IPS-NIHi7 (cell line): ENCODE measurements at regions not wholly inside any gene's neighbourhood (a gene's known extent, or its start where the extent isn't known, plus 50 kb on each side); places are given as distances from the start of the nearest gene placed in this dataset.
"Not testable (repeated sequence)": the region's sequence is repeated elsewhere in the genome, so short reads cannot be mapped to it uniquely, and the experiment has no call there.

ENCODE experiments used
- DNase-seq: peaks from one replicate; pipeline ENCODE4 v3.0.0; 2012; ENCODE audit warnings: mixed read lengths; ENCODE audit errors: extremely low spot score

DNA sequence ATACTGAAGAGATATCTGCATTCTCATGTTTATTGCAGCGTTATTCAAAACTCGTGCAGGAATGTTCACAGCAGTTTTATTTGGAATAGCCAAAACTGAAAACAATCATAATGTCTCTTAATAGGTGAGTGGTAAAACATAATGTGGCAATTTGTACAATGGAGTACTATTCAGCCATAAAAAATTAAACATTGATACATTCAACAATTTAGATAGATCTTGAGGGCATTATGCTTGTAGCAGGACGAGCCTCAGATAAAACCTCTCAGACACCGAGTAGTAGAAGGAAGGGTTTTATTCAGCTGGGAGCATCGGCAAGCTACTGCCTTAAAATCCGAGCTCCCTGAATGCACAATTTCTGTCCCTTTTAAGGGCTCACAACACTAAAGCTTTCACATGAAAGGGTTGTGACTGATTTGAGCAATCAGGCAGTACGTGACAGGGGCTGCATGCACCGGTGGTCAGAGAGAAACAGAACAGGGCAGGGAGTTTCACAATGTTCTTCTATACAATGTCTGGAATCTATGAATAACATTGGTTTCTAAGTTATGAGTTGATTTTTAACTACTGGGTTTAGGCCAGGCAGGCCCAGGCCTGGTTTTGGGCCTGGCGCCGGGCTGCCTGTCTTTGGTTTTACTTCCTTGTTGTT is 195.3 kb upstream of the PRSS16 start:
- DNase-seq = not testable (repeated sequence)

DNA sequence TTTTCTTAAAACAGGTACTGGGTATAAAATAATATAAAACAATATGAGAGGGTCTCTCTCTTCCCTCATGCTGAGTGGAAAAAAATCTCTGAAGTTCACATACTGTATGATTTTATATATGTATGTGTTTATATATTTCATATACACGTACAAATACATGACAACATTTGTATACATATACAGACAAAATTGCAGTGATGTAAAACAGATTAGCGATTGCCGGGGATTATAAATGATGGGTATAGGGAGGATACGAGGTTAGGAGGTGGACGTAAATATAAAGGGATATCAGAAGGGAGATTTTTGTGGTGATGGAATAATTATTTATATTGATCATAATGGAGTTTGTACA is 194.8 kb upstream of the PRSS16 start:
- DNase-seq = no peak

DNA sequence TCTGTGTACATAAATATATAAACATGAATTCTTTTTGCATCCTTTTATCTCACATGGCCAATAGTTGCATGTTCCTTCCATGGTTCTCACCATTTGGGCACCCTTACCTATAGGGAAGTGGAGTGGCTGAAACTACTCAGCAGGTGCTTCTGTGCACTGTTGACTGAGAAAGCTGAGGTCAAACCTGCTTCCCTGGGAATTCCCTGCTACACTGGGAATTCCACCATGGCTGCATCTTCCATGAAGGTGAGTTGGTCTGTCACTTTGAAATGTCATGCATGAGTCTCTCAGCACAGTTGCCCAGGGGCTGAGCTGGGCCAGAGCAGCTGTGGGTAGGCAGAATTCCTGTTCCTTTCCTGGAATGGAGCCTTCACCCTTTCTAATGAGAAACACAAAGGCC is 193.8 kb upstream of the PRSS16 start:
- DNase-seq = no peak

DNA sequence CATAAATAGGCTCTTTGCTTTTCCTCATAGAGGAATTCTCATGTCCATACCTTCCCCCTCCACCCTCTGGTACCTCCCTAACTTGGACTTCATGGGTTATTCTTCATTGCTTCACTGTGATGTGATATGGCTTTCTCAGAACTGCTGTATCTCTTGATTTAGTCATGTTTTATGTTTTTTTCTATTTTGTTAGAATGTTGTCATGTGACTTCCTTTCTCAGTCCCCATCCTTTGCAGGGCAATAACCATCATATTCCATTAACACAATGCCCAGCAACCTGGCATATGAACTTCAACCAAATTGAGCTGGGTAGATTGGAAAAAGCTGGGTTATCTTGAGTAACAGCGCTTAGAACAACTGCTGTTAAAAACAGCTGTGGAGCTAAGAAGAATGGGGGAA is 190.9 kb upstream of the PRSS16 start:
- no peak for DNase-seq

DNA sequence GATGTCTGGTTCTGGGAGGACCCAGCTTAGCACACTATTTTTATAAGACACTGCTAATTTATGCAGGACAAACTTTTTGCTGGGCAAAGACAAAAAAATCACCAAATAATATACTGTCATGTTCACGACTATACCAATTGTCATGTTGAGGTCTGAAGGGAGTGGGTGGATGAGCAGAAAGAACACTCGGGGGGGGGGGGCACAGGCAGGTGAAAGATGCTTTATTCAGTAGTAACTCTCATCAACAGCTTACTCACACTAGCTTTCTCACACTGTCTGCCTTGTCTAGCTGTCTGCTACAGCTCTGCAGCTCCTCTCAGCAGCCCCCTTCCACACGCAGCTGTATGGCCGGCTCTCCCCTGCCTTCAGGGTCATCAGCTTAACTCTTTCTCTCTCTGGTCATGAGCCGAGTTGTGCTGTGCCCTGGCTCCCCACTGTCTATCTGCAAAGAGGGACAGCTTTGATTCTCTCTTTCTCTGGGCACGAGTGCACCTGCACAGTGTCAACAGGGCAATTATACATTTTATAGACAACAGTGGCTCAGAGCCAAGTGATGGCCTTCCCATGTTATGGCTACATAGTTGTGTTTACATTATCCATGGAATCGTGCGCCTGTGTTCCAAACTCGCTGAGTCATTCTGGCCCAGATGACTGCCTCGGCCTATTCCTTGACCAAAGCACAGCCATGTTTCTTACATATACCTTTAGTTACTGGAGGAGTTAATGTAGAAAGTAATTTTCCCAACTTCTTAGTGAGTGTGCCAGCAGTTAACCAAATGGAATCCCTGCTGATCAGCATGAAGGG is 187.7 kb upstream of the PRSS16 start:
- DNase-seq = no peak

DNA sequence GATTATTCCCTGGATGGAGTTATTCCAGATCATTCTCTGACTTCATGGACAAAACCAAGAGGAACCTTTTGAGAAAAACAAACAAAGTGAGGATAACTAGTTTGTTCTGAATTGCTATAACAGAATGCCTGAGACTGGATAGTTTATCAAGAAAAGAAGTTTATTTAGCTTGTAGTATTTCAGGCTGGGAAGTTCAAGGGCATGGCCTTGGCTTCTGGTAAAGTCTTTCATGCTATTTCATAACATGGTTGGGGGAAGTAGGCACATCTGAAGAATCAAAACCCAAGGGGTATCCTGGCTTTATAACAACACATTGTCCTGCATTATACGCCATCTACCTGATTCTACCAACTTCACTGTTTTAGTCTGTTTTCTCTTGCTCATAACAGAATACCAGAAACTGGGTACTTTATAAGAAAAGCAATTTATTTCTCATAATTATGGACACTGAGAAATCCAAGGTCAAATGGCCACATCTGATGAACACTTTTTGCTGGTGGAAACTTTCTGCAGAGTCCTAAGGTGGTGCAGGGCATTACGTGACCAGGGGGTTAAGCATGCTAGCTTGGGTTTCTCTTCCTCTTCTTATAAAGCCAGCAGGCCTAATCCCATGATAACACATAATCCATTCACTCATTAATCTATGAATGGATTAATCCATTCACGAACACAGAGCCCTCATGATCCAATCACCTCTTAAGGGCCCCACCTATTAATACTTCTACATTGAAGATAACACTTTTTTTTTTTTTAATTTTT is 186.1 kb upstream of the PRSS16 start:
- no peak for DNase-seq

DNA sequence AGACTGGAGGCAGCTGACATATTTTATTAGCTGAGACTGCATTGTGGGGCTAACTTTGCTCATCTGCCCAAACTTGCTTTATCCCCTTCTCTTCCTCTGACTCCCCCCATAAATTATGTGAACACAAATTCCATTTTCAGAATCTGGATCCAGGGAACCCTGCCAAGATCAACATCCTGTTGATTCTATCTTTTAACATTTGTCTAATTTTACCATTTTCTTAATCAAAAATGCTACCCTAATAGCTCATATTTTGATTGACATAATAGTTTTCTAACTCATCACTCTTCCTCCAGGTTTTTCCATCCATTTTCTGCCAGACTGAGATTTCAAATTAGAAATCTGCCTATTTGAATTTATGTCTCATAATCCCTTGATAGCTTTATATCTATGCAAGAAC is 184.7 kb upstream of the PRSS16 start:
- DNase-seq = no peak

DNA sequence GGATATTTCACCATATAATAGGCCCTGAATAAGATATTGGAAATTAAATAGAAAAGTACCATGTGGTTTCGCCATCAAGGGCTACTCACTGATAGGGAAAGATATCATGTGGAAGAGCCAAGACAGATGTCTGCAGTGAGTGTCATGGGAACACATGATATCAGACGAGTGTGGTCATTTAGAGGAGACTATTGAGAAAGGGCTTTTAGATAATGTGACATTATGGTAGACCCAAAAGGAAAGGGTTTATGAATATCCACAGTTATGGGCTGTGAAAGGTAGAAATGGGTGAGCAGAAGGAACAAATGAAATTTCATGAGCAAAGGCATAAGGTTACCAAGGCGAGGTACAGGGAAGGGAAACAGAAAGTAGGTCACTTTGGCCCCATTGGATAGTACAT is 182.3 kb upstream of the PRSS16 start:
- DNase-seq = no peak

DNA sequence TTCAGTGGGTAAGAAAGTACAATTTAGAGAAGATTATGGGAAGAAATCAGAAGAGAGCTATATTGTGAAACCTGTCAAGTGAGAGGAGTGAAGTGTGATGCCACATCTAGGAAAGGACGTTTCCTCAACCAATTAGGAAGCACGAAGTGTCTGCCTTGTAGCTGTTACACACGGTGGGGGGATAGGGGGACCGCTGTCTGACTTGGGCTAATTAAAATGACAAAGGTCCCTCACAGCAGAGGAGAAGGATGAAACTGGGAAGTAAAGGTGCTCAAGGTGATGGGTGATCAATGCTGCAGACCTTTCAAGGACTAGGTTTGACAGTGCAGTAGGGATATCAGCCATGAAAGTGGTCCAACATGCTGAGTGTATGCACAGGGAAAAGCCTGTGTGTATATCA is 181.1 kb upstream of the PRSS16 start:
- DNase-seq = peak; percentile 42

DNA sequence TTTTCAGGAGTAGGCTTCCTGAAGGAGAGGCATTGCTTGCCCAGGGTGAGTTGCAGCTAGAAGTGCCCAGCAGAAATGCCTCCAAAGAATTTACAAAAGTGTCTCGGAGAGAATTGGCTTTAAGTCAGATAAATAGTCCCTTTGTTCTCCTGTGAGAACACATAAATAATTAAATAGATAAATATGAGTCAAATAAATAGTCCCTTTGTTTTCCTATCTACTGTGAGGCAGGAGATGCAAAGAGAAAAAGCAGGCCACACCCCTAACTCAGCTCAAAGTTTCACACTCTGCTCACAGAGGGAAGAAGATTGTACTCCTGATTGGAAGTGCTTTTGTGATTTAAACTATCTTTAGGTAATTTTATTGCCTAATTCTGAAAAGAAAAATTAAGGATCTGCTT is 180.7 kb upstream of the PRSS16 start:
- no peak for DNase-seq

DNA sequence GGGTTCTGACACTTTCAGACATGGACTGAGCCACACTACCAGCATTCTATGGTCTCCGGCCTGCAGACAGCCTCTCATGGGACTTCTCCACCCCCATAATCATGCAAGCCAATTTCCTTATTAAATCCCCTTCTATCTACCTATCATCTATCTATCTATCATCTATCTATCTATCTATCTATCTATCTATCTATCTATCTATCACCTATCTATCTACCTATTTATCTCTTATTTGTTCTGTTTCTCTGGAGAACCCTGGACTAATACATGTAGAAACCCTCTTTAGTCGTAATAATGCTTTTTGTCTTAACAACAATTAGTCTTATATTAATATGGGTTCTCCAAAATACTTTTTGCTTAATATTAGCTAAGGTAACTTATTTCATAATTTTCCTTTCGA is 174.1 kb upstream of the PRSS16 start:
- DNase-seq = no peak

DNA sequence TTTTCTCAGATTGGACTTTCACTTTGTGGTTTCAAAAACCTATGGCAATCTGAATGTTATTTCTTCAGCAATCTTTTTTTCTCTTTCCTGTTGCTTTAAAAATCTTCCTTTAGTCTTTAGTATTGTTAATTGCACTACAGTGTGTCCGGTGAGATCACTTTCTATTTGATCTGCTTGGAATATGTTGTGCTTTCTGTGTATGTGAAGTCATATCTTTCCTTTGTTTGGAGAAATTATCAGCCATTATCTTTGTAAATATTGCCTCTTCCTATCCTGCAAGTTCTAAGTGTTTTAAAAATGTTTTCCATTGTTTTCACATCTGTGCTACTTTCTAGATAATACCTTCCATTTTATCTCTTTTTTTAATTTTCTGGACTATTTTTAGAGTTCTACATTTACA is 171.4 kb upstream of the PRSS16 start:
- no peak for DNase-seq

DNA sequence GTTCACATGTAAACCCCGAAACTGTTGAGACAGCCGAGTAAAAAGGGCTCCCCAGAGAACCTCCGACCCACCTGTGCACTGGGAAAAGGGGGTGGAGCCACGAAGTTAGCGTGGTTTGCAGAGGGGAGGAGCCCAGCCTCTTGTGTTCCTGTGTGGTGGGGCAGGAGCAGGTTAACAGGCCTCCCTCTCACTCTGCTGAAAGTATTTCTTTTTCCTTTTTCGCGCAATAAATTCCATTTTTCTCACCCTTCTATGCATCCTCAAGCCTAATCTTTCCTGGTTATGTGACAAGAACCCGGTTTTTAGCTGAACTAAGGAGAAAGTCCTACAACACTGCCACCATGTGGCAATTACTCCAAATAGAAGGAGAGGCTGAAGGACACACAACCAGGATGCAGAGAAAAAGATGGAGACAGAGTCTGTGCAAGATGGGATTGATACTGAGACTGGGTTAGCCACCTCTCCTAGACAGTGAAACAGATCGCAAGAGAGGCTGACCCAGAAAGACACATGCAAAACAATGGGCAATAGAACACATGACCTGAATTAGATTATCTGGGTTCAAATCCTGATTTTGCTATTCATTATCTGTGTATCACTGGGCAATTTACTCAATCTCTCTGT is 168.7 kb upstream of the PRSS16 start:
- DNase-seq = peak; percentile 61

DNA sequence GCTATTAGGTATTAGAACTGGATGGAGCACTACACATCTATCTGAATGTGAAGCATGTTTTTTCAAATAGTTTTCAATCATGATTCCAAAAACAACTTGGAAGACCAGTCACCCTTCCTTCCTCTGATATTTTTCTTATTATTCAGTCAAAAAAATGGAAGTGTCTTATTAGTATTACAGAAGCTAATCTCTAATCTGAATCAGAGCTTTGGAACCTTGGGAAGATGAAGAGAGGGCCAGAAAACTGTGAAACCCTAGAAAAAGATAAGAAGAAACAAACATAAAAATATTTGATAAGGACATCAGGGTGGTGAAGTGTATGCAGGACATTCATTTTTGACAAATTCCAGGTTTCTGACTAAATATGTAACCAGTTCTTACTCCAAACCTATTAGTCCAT is 166.3 kb upstream of the PRSS16 start:
- DNase-seq = no peak

DNA sequence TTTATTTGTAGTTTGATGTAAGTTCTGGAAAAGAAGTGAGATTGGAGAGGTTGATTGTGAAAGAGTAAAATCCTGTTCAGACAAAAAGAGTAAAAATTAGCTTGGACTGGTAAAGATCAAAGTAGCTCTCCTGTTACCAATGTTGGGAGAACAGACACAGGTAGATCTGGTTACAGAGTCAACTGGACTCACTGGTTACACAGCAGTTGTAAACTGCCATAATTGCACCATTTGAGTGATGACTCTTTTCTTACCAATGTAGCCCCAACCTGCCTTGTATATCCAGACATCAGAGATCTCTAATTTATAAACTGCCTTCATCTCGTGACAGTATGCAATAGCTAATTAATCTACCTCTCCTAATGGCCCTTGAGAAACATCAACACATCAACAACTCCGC is 165.6 kb upstream of the PRSS16 start:
- DNase-seq = no peak

DNA sequence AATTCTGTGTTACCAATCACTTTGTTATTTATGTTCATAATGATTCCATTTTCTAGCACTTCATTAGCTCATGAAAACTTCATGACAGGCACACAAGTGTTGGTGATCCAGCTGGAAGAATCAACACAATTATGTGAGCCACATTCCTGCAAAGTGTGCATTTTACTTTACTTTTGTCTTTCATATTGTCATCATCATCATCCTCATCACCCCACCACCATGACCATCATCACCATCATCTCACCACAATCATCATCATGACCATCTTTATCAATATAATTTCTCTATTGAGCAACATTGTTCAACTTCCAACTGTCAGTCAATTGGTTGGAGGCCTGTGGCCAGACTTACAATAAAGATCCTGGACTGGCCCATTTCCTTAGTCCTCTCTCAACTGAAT is 159.4 kb upstream of the PRSS16 start:
- no peak for DNase-seq

DNA sequence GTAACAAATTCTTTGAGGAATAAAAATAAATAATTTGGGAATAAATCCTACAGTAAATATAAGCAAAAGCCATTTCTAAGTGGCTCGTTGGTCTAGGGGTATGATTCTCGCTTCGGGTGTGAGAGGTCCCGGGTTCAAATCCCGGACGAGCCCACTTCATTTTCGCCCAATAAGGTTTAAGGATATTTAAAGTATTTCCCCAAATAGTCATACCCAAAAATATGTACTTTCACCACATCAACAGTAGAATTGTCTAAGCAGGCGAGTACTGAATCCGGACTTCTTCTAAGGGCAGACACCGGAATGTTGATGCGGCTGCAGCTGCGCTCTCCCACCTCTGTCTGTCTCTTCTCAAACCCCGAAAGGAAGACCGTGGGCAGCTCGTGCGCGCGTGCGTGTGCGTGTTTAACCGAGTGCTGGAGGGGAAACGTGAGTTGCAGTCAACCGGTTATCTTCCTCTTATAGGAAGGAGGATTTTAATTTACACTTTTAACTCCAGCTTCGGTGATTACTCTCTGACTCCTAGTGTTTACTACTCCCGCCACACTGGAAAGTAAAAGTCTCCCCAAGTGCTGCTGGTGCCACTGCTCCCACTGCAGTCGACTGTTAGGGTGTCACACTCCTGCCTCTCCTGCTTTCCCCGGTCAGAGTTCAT is 155.7 kb upstream of the PRSS16 start:
- peak; percentile 53 for DNase-seq

DNA sequence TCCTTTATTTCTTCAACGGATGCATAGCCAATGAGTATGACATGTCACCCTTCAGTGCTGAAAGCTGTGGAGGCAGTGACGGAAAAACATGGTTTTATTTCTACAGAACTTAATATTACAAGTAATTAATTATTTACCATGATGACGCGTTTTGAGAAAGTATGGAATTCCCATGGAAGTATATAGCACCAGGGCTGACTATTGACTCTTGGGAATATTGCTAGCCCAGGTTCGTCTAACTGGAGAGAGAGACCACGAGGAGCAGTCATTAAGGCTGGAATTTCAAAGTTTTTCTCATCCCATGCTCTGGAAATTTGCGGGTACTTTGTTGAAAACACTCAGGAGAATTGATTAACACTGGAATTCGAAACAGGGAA is 155.2 kb upstream of the PRSS16 start:
- no peak for DNase-seq

DNA sequence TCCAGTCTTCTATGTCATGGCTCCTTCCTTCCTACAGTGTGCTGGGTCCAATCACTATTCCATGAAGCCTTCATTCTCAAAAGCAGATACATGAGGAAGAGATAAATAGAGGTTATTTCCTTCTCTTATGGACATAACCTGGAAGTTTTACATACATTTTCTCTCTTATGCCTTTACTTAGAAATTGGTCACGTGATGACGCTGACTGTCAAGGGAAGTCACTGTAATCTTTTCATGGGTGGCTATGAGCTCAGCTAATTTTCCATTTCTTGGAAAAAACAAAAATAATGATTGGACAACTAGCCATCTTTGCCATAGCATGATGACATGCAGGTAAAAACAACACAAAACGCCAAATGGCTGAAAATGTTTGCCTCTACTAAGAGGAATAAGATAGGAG is 151.6 kb upstream of the PRSS16 start:
- no peak for DNase-seq

DNA sequence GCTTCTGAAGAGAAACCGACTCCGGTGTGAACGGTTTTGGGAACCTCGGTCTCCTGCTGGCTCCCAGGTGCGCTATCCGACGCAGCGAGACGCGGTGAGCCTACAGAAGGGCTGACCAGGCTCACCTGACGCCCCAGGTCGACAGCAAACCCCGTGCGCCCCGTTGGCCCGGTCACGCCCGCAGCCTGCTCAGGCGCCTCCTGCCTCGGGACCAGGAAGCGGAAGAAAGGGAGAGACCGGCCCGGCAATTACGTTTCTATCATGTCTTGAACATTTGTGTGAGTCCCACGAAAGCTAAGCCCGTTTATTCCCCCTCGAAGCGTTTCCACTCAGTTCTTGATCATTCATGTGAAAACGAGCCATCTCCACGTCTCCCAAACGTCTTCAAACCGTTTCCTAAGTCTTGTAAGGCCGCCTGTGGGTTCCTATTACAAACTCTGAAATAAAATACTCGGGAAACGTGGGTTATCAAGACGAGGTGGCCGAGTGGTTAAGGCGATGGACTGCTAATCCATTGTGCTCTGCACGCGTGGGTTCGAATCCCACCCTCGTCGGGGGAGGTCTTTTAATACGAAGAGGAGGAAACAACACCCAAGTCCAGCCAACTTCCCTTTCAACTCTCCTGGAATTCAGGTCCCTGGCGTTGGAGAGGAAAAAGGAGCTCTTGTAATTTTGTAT is 150.5 kb upstream of the PRSS16 start:
- DNase-seq = peak; percentile 69

DNA sequence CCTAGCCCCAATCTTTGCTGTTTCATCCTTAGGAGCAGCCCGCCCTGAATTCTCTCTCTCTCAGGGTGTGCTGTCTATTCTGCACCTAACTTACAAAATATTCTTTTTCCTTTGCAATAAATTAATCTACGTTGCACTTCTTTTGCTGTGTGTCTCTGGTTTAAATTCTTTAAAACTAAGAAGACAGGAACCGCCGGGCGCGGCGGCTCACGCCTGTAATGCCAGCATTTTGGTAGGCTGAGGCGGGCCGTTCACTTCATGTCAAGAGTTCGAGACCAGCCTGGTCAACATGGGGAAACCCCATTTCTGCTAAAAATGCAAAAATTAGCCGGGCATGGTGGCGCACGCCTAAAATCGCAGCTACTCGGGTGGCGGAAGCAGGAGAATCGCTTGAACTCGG is 148.5 kb upstream of the PRSS16 start:
- no peak for DNase-seq

DNA sequence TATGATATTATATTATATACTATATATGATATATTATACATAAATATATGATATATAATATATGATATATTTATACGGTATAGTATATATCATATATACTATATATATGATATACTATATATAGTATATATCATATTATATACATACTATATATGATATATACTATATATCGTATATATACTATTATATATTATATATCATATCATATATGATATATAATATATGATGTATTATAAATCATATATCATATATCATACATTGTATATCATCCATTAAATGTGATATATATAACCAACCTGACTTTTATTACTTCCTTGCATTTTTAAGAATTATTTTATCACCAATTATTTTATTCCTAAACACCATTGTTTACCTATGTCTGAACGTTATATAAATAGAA is 146.6 kb upstream of the PRSS16 start:
- DNase-seq = no peak
